Stimulated activated CD4-positive, alpha-beta T cell treated with anti-CD3 and anti-CD28 coated beads, Interleukin-15, amount 100 ng/mL, for 48 hours (primary cell): ENCODE measurements at regions not wholly inside any gene's neighbourhood (a gene's known extent, or its start where the extent isn't known, plus 50 kb on each side); places are given as distances from the start of the nearest gene placed in this dataset.

Experiments used
- DNase-seq, 2 donors: peaks; one replicate each; pipeline ENCODE4 v3.0.0-alpha.2; 2020; ENCODE audit warnings: low read depth in 2 of 2

DNA sequence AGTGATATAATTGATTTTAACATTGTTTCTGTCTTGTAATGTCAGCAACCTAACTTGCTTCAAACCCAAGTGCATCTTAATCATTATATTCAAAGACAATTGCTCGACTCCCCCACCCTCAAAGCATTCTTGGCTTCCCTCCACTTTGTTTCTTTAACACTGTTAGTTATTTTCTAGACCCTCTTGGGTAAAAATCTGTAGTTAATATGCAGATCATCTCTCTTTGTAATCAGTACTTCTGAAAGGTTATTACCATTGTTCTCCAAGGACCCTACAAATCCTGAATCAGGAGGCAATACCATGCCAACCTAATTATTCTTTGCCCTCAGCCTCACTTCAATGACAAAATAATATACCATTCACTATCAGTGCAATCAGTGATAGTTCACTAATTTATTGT lies 1075.7 kb downstream of the AMY1C start:
- no peak for DNase-seq

- DNase-seq = no peak
These were observed 1080.8 kb downstream of the AMY1C start for GRCh38 chr1:104830534-104830933.

DNA sequence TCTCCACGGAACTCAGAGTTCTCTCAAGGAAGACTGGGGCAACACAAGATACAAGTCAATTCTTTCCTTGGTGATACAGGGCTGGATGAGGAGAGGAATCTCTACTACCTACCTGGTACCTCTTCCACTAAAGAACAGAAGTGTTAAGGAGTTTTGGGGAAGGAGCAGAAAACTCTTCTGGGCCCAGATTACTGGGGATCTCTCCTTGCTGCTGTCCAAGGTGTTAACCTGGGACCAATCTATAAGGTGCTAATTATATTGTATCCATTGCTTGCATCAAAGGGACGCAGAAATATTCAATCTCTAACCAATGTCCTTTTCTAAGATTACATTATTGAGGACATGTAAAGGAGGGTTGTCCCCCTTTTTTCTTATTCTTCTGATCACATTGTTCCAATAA lies 1102.5 kb downstream of the AMY1C start:
- DNase-seq = no peak

DNA sequence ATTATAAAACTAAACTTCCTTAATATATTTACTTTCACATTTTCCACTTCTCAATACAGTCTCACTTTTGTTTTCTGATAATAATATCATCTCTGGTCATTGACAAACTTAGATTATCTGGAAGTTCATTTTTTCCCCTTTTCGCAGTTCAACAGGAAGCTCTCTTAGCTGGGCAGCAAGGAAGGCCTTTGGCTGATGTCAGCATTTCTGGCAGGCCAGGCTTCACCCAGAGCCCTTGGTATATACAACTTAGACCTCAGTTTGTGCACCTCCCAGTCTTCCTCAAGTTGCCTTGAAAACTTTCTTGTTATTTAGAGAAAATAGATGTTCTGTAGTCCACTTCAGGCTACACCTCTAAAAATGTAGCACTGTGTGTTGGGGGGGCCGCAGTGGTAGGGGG lies 1103.6 kb downstream of the AMY1C start:
- DNase-seq = no peak

DNA sequence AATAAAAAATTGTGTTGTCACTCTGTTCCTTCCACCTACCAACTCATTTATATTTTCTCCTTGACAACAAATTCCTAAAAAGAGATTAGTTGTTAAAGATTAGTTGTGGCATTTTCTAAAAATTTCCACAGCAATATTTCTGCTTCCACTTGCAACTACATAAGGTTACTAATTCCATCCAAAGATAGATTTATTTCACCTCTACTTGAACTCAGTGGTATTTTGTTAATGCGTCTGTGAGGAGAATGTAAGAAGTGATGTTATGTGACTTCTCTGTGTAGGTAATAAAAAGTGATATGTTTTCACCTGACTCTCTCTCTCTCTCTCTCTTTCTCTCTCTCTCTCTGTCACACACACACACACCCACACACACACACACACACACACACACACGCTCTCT lies 1104.8 kb downstream of the AMY1C start:
- no peak for DNase-seq

DNA sequence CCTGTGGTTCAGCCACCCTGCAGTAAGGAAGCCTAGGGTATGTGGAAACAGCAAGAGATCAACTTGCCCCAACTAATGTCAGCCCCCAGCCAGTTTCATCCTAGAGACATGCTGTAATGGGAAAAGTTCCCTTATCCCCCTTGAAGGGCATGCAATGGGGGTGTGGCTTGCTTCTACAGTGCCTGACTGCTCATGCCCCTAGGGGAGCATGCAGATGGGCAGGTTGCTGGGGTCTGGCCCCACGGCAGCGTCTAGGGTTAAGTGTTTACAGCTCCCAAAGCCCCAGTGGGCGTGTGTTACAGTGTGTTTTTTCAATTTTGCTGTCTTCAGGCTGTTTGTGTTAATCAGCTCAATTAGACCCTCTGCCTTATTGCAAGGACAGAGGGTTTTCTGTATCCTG lies 1105.9 kb downstream of the AMY1C start:
- no peak for DNase-seq

GRCh38 chr1:104856091-104856490 lies 1106.4 kb downstream of the AMY1C start:
- DNase-seq = no peak

GRCh38 chr1:104856518-104856917 lies 1106.8 kb downstream of the AMY1C start:
- no peak for DNase-seq

DNA sequence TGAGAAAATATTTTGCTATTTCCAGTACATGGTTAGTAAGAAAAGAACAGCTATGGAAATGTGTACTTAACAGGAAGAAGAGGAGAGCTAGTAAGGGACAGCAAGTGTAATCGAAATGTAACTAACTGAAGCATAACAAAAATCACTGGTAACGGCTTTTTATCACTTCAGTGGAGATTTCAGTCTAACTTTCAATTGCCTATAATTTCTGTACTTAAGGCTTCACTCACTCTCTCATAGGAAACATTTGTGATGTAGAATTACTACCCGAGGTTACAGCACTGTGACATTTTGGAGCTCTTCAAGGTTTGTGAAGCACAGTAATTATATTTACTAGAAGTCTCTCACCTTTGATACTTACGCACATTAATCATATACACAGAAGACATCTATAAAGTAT lies 1119.1 kb downstream of the AMY1C start:
- no peak for DNase-seq

DNA sequence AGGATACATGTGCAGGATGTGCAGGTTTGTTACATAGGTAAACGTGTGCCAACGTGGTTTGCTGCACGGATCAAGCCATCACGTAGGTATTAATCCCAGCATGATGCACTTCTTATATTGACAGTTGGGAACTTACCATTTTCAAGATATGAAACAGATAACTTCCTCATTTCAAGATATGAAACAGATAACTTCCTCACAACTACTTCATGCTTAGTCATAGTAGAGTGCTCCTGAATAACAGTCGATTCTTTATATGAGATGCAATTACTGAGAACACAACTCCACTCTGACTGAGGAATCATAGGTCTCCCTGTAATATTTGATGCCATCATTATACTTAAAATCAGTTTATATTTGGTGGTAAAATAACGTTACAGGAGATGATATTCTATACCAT lies 1124.3 kb downstream of the AMY1C start:
- no peak for DNase-seq

DNA sequence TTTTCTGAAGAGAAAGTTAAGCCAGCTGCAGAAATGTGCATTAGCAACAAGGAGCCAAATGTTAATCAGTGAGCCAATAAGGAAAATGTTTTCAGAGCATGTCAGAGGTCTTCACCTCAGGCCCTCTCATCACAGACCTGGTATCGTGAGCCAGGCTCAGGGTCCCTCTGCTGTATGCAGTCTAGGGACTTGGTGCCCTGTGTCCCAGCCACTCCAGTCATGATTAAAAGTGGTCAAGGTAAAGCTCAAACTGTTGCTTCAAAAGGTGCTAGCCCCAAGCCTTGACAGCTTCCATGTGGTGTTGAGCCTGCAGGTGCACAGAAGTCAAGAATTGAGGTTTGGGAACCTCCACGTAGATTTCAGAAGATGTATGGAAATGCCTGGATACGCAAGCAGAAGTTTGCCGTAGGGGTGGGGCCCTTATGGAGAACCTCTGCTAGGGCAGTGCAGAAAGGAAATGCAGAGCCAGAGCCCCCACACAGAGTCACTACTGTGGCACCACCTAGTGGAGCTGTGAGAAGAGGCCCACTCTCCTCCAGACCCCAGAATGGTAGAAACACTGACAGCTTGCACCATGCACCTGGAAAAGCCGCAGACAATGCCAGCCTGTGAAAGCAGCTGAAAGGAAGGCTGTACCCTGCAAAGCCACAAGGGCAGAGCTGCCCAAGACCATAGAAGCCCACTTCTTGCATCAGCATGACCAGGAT lies 1128.7 kb downstream of the AMY1C start:
- no peak for DNase-seq

DNA sequence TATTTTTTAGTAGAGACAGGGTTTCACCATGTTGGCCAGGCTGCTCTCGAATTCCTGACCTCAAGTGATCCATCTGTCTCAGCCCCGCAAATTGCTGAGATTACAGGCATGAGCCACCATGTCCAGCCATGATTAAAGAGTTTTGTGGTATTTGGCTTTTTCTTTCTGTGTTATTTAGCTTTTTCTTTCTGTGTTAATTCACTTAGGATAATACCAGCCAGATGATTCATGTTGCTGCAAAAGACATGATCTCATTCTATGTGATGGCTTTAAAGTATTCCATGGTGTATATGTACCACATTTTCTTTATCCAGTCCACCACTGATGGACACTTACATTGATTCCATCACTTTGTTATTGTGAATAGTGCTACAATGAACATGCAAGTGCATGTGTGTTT lies 1135.2 kb downstream of the AMY1C start:
- no peak for DNase-seq

- DNase-seq = no peak
These were observed 1155.6 kb downstream of the AMY1C start for GRCh38 chr1:104905322-104905721.

- DNase-seq = no peak
These were observed 1156.4 kb downstream of the AMY1C start for GRCh38 chr1:104906141-104906540.

GRCh38 chr1:104919188-104919587 lies 1169.5 kb downstream of the AMY1C start:
- DNase-seq = no peak

DNA sequence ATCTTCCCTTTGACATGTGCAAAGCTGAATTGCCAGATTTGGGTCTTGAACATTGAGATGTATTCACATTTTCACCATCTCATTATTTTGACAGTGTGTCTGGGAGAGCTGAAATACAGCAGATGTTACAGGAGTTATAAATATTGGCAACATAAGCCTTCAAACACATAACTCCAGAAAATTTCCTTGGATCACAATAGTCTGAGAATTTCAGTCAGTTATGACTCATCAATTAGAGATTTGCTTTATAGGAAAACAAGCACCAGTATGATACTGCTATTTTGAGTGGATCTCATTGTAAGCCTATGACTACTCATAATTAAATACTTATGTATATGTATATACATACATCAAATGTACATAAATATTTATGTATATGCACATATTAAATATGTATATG lies 1171.8 kb downstream of the AMY1C start:
- DNase-seq = no peak

- no peak for DNase-seq
These were observed 1173.4 kb downstream of the AMY1C start for GRCh38 chr1:104923075-104923474.

- DNase-seq = no peak
These were observed 1179.6 kb downstream of the AMY1C start for GRCh38 chr1:104929280-104929679.

GRCh38 chr1:104932030-104932915 lies 1182.6 kb downstream of the AMY1C start:
- DNase-seq = no peak

GRCh38 chr1:104932949-104933679 lies 1183.4 kb downstream of the AMY1C start:
- no peak for DNase-seq

- no peak for DNase-seq
These were observed 1184.1 kb downstream of the AMY1C start for GRCh38 chr1:104933846-104934245.

DNA sequence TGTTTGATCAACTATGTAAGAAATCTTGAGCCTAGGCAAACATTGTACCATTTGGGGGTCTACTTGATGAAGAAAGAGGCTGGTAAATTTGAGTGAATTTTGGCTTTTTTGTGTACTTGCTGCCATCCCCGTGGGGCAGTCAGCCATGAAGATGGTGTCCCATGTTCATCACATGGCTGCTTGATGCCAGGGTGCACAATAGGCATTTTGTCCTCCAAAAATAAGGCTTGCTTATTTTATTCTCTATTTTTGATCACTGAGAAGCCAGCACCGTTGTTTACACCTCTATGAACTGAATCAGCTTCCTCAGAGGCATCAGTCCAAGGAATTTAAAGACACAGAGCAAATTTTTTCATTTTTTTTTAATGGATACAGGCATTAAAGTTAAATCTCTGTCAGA lies 1195.7 kb downstream of the AMY1C start:
- DNase-seq = no peak
